ENCODE measurements at regions not wholly inside any gene's neighbourhood (a gene's known extent, or its start where the extent isn't known, plus 50 kb on each side); places are given as distances from the start of the nearest gene placed in this dataset.
"Not testable (repeated sequence)": the region's sequence is repeated elsewhere in the genome, so short reads cannot be mapped to it uniquely, and the experiment has no call there.

DNA sequence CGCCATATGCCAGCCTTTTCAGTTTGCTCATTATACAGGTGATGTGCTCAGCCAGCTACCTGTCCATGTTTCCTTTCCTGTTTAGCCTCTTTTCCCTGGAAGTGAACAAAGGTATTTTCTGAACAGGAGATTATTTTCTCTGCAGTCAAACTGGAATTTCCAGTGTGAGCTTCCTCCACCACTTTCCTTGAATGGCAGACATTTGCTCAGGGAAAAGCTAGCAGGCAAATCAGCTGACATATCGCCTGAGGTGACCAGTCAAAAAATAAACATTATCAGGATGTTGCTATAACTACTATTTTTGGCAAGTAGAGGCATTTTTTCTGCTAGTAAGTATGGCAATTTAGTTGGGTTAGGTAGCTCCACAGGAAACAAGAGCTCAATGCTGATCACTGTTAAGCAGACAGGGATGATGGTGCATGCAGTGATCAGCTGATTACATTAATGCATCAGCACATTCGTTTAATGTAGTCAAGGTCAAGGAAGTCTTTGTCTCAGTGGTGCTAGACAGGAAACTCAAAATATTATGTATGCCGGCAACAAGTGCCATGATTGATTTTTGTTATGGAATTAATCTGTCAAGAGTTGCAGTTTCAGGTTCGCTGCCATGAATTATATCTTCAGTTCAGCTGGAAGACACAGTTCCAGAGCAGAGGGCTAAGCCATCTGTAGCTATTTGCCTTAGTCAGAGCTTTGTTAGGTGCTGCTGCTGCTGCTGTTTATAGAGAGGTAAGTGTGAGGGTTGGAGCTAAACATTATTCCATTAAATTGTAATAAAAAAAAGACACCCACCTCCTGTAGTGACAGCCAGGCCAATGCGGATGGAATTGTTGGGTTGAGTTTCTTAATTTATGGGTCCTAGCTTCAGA is 179.7 kb upstream of the ST6GALNAC5 start:
- no peak for DNase-seq

GRCh38 chr1:76690766-76691165 is 176.5 kb upstream of the ST6GALNAC5 start:
- no peak for DNase-seq

- no peak for DNase-seq
Measured at GRCh38 chr1:76695535-76695934, 171.7 kb upstream of the ST6GALNAC5 start.

- no peak for DNase-seq
Measured at GRCh38 chr1:76697361-76697760, 169.9 kb upstream of the ST6GALNAC5 start.

GRCh38 chr1:76699646-76700045 is 167.6 kb upstream of the ST6GALNAC5 start:
- DNase-seq: not testable (repeated sequence)

DNA sequence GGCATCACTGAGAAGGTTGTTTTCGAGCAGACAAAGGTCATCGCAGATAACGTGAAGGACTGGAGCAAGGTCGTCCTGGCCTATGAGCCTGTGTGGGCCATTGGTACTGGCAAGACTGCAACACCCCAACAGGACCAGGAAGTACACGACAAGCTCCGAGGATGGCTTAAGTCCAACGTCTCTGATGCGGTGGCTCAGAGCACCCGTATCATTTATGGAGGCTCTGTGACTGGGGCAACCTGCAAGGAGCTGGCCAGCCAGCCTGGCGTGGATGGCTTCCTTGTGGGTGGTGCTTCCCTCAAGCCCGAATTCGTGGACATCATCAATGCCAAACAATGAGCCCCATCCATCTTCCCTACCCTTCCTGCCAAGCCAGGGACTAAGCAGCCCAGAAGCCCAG is 167.1 kb upstream of the ST6GALNAC5 start:
- not testable (repeated sequence) for DNase-seq

GRCh38 chr1:76705560-76705959 is 161.7 kb upstream of the ST6GALNAC5 start:
- DNase-seq: no peak

DNA sequence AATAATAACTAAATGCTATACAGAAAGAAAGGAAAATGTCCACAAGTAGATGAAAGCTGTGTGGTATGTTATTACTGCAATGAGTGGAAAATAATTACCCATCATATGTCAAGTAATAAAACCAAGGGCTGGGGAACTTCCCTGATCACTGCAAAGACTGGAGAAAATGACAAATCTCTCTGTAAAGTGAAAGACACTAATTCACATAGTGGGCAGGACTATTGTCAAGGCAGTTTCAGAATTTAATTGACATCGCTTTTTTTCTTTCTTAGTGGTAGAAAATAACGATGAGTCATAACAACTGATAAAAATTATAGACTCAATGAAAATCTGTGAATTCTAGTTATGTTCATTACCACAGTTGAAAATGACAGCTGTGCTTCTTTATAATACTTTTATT is 153.7 kb upstream of the ST6GALNAC5 start:
- DNase-seq: no peak

GRCh38 chr1:76715474-76715873 is 151.8 kb upstream of the ST6GALNAC5 start:
- DNase-seq: no peak

DNA sequence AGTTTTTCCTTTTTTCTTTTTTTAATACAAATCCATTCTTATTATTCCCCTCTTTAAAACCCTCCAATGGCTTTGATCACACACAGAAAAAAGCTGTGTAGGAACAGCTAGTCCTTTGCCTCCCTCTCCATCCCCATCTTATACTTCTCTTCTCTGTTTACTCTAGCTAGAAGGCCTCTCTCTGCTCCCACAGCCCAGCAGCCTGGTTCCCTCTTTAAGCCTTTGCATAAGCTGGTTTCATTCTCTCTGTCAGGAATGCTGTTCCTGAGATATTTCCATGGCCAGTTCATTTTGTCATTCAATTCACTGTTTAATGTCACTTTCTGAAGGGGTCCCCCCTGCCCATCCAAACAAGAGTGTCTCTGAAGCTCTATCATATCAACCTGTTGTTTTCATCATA is 143.3 kb upstream of the ST6GALNAC5 start:
- DNase-seq: no peak

DNA sequence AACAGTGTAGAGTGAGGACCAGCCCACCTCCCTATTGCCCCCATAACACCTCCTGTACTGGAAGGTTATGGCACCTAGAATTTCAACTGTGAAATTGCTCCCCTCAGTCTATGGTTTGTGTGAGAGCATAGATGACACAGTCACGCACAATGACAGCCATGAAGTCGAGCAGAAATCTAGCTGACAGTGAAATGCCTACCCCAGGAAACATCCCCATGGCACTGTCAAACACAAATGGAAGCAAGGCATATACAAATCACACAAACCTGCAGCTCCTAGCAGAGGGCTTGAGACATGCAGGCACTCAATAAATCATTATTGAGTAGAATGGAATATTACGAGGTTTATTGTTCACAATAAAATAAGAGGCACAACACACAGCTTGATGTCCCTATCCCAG is 142.5 kb upstream of the ST6GALNAC5 start:
- DNase-seq: no peak

DNA sequence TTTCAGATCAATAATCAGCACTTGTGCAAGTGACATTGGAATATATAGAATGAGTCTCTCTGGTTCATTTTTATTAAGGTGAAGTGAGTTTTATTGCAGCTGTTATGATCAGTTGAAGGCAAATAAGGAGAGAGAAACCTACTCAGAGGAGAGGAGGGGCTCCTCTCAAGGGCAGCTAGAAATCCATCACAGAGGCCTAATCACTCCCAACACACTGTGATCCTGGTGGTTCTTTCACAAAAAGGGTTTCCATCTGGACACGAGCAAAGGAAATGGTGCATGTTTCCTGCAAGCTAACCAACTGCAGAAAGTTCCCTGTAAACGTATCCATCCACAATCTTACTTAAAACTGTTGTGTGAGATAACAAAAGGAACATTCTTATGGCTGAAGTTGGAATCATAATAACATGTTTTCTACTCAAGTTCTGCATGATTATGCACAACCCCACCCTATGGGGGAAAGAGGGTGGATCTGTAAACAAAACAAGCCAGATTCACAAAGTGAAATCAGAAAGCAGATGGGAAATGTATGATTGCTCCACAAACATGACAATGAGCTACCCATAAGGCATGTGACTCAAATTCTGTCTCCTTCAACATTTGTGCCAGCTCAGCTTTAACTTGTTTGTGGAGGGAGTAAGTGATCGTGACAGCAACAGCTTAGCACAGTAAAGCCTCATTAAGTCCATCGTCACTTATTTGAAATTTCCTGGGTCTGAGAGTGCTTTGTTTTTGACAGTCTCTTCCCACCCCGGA is 141.2 kb upstream of the ST6GALNAC5 start:
- DNase-seq: no peak

- no peak for DNase-seq
Measured at GRCh38 chr1:76727520-76727919, 139.8 kb upstream of the ST6GALNAC5 start.

DNA sequence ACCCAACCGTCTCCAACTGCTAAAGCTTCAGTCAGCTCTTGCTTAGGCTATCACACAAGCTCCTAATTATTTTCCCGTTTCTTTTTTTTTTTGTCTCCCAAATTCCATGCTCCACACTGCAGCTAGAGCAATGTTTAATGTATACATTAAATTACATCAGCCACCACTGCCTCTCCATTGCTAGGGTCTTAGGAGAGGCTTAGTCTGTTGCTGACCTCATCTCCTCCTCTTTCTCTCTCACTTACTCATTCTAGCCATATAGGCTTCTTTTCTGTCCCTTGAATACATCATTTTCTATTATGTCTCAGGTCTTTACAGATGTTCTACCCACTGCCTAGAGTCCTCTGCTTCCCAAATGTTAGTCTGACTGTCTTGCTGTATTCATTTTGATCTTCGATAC is 138.1 kb upstream of the ST6GALNAC5 start:
- no peak for DNase-seq

- DNase-seq: no peak
Measured at GRCh38 chr1:76730027-76730426, 137.3 kb upstream of the ST6GALNAC5 start.

- not testable (repeated sequence) for DNase-seq
Measured at GRCh38 chr1:76738355-76738754, 128.9 kb upstream of the ST6GALNAC5 start.

DNA sequence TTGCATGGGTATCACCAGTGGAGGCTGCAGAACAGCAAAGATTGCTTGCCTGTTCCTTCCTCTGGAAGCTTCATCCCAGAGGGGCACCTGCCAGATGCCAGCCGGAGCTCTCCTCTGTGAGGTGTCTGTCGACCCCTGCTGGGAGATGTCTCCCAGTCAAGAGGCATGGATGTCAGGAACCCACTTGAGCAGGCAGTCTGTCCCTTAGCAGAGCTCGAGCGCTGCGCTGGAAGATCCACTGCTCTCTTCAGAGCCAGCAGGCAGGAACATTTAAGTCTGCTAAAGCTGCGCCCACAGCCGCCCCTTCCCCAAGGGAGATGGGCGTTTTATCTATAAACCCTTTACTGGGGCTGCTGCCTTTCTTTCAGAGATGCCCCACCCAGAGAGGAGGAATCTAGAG is 126.3 kb upstream of the ST6GALNAC5 start:
- DNase-seq: not testable (repeated sequence)

DNA sequence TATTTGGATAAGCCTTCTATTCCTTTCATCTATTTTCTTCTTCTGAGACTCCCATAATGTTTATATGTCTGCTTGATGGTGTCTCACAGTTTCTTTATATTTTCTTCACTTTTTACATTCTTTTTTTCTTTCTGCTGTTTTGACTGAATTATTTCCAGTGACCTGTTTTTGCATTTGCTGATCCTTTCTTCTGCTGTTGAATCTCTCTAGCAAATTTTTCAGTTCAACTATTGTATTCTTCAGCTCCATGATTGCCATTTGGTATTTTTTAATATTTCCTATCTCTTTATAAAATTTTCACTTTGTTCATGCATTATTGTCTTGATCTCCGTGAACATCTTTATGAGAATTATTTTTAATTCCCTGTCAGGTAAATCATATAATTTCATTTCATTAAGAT is 122.3 kb upstream of the ST6GALNAC5 start:
- no peak for DNase-seq

DNA sequence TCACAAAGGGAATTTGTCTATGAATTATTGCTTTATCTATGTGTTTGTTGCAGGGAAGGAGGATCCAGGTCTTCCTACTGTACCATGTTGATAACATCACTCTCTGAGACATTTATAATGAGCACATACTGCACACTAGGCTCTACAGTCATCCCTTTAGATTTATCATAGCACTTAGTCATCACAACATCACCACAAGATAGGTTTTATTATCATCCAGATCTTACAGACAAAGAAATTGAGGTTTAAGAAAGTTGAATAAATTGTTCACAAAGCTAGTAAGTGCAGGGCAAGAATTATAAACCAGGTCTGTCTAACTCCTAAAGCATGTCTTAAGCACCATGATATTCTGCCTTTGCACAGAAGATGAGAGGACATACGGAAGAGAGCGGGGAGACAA is 121.1 kb upstream of the ST6GALNAC5 start:
- no peak for DNase-seq

DNA sequence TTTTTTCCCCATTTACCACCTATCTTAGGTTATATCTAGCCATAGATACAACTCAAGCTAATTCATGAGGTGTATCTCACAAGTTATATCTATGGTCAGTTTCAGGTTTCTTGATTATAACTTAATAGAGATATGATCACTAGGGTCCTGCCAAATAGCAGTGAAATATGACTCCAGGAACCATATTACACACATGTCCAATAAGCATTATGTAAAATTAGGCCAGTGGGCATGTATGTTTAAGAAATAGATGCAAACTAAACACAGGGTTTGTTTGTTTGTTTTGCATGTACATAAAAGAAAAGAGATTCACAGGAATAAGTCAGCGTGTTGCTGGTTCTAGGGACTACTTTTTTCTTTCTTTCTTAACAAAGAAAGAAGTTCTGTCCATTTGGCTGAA is 112.5 kb upstream of the ST6GALNAC5 start:
- DNase-seq: no peak

- no peak for DNase-seq
Measured at GRCh38 chr1:76759171-76759860, 108.0 kb upstream of the ST6GALNAC5 start.

DNA sequence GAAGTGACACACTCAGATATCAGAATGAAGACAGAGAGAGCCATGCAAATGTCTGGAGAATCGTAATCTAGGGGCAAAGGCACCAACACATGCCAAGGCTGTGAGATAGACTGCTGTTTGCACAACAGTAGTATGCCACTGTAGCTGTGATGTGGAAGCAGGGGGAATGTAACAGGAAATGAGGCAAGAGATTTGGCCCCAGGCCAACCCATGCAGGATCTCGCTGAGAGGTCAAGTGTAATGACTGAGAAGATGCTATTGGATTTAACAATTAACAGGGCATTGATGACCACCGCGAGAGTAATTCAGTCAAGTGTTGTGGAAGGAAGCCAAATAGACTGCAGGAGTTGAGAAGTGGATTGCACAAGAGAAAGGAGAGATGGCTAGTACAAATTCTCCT is 107.3 kb upstream of the ST6GALNAC5 start:
- DNase-seq: peak; percentile 11

- peak; percentile 5 for DNase-seq
Measured at GRCh38 chr1:76763738-76764137, 103.5 kb upstream of the ST6GALNAC5 start.

Measured in suppressor macrophage treated with lipopolysaccharide for 4 hours (primary cell).